ENCODE measurements at regions not wholly inside any gene's neighbourhood (a gene's known extent, or its start where the extent isn't known, plus 50 kb on each side); places are given as distances from the start of the nearest gene placed in this dataset.

- H3K4me3 Mint-ChIP-seq (ENCODE audit: low read depth, unreplicated experiment): no peak overlapping the region
- intact Hi-C loops (cut with micrococcal nuclease; ENCODE audit: unreplicated experiment): no loop called here
- no TSS peak for BruUV-seq (replicated peaks)
- no peaks in the 10 kb centered on the region for H3K36me3 Mint-ChIP-seq (ENCODE audit: insufficient read depth, unreplicated experiment)
- no peak for DNase-seq
- no peaks in the 10 kb centered on the region for H3K27me3 Mint-ChIP-seq (ENCODE audit: unreplicated experiment)
- H3K9me3 Mint-ChIP-seq (ENCODE audit: low read depth, unreplicated experiment): no peaks in the 10 kb centered on the region
- H3K27ac Mint-ChIP-seq (ENCODE audit: unreplicated experiment): peak overlapping the region; percentile 48
- CTCF ChIA-PET: interaction anchor here (0.8 to 1.1 kb wide), 2 partner anchors 38 to 286 kb away, joined by 3 read pairs; no protein-coding TSS in a partner anchor
- H3K4me1 Mint-ChIP-seq (ENCODE audit: low read depth, unreplicated experiment): peaks cover 38% of the 10 kb centered on the region
- TF ChIP-seq CTCF (IDR thresholded peaks at IDR 0.05; ENCODE audit: unreplicated experiment): no peak
Observed at GRCh38 chr3:34298653-34299052, 500.2 kb downstream of the PDCD6IP start.

- Mint-ChIP-seq H3K4me1 (ENCODE audit: low read depth, unreplicated experiment) (peaks cover 39% of the 10 kb centered on the region), H3K27me3 (ENCODE audit: unreplicated experiment) (no peaks in the 10 kb centered on the region), H3K9me3 (ENCODE audit: low read depth, unreplicated experiment) (no peaks in the 10 kb centered on the region), H3K4me3 (ENCODE audit: low read depth, unreplicated experiment) (no peak overlapping the region), H3K36me3 (ENCODE audit: insufficient read depth, unreplicated experiment) (no peaks in the 10 kb centered on the region), H3K27ac (ENCODE audit: unreplicated experiment) (no peak overlapping the region)
- CTCF ChIA-PET: no interaction called here
- DNase-seq: no peak
- TF ChIP-seq CTCF (IDR thresholded peaks at IDR 0.05; ENCODE audit: unreplicated experiment): no peak
- intact Hi-C loops (cut with micrococcal nuclease; ENCODE audit: unreplicated experiment): no loop called here
- BruUV-seq (replicated peaks): no TSS peak
Observed at GRCh38 chr3:34300621-34301020, 502.2 kb downstream of the PDCD6IP start.

- no peak for DNase-seq
- Mint-ChIP-seq H3K9me3 (ENCODE audit: low read depth, unreplicated experiment) (no peaks in the 10 kb centered on the region), H3K27ac (ENCODE audit: unreplicated experiment) (no peak overlapping the region), H3K4me1 (ENCODE audit: low read depth, unreplicated experiment) (peaks cover 39% of the 10 kb centered on the region), H3K4me3 (ENCODE audit: low read depth, unreplicated experiment) (no peak overlapping the region), H3K27me3 (ENCODE audit: unreplicated experiment) (no peaks in the 10 kb centered on the region), H3K36me3 (ENCODE audit: insufficient read depth, unreplicated experiment) (no peaks in the 10 kb centered on the region)
- intact Hi-C loops (cut with micrococcal nuclease; ENCODE audit: unreplicated experiment): no loop called here
- no peak for TF ChIP-seq CTCF (IDR thresholded peaks at IDR 0.05; ENCODE audit: unreplicated experiment)
- no TSS peak for BruUV-seq (replicated peaks)
- CTCF ChIA-PET: no interaction called here
Observed at GRCh38 chr3:34301313-34301712, 502.9 kb downstream of the PDCD6IP start.

GRCh38 chr3:34305266-34305665, 506.8 kb downstream of the PDCD6IP start:
- H3K27ac Mint-ChIP-seq (ENCODE audit: unreplicated experiment): no peak overlapping the region
- intact Hi-C loops (cut with micrococcal nuclease; ENCODE audit: unreplicated experiment): no loop called here
- H3K27me3 Mint-ChIP-seq (ENCODE audit: unreplicated experiment): no peaks in the 10 kb centered on the region
- CTCF ChIA-PET: interaction anchor here (0.8 kb wide), 1 partner anchor 378 kb away, joined by 3 read pairs; no protein-coding TSS in a partner anchor
- no peak overlapping the region for H3K4me3 Mint-ChIP-seq (ENCODE audit: low read depth, unreplicated experiment)
- TF ChIP-seq CTCF (IDR thresholded peaks at IDR 0.05; ENCODE audit: unreplicated experiment): no peak
- peak; percentile 15 for DNase-seq
- no peaks in the 10 kb centered on the region for H3K9me3 Mint-ChIP-seq (ENCODE audit: low read depth, unreplicated experiment)
- BruUV-seq (replicated peaks): no TSS peak
- peaks cover 17% of the 10 kb centered on the region for H3K4me1 Mint-ChIP-seq (ENCODE audit: low read depth, unreplicated experiment)
- H3K36me3 Mint-ChIP-seq (ENCODE audit: insufficient read depth, unreplicated experiment): no peaks in the 10 kb centered on the region

Data from Calu3 (cell line).